GM12875 (cell line): ENCODE measurements at regions not wholly inside any gene's neighbourhood (a gene's known extent, or its start where the extent isn't known, plus 50 kb on each side); places are given as distances from the start of the nearest gene placed in this dataset.
"Not testable (repeated sequence)": the region's sequence is repeated elsewhere in the genome, so short reads cannot be mapped to it uniquely, and the experiment has no call there.

Experiments used
- H3K4me3 ChIP-seq: one replicate; pipeline ENCODE4 v1.5.1; 2011; ENCODE audit warnings: low read depth, low read length, control low read depth
- CTCF ChIP-seq: IDR thresholded peaks from 2 replicates; pipeline ENCODE4 v1.5.1; 2011; ENCODE audit warnings: low read depth, mild to moderate bottlenecking, control low read depth, inconsistent platforms, low read length, moderate library complexity, borderline replicate concordance; ENCODE audit not compliant: insufficient read depth

DNA sequence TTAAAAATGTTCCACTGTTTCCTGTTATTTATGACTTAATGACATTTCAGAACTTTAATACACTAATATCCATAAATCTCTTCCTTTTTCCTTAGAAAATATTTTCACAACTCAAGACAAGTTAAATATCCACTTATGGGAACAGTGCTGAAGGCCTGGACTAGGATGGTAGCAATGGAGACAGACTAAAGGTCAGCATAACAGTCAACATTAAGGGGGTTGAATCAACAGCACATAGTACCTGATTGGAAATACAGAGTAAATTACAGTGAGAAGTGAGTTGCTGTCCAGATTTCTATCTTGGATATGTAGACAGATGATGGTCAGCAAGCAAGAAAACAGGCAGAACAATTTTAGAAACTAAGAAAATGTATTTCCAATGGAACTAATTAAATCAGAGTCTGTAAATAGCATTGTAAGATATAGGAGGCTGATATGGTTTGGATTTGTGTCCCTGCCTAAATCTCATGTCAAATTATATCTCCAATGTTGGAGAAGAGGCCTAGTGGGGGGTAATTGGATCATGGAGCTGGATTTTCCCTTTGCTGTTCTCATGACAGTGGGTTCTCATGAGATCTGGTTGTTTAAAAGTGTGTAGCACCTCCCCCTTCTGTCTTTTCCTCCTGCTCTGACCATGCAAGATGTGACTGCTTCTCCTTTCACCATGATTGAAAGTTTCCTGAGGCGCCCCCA, 682.7 kb downstream of the MAFB start:
- no peak overlapping the region for H3K4me3 ChIP-seq
- TF ChIP-seq CTCF: no peak

DNA sequence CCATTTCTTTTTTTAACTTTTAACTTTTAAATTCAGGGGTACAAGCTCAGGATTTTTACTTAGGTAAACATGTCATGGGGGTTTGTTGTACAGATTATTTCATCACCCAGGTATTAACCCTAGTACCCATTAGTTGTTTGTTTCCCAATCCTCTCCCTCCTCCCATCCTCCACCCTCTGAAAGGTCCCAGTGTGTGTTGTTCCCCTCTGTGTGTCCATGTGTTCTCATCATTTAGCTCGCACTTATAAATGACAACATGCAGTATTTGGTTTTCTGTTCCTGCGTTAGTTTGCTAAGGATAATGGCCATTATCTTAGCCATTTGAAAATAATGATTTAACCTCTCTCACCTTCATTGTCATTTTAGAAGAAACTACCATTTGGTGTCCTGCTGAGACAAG, 684.9 kb downstream of the MAFB start:
- H3K4me3 ChIP-seq: not testable (repeated sequence)

- no peak overlapping the region for H3K4me3 ChIP-seq
- no peak for TF ChIP-seq CTCF
Observed at GRCh38 chr20:39993742-39994141, 695.3 kb downstream of the MAFB start.

DNA sequence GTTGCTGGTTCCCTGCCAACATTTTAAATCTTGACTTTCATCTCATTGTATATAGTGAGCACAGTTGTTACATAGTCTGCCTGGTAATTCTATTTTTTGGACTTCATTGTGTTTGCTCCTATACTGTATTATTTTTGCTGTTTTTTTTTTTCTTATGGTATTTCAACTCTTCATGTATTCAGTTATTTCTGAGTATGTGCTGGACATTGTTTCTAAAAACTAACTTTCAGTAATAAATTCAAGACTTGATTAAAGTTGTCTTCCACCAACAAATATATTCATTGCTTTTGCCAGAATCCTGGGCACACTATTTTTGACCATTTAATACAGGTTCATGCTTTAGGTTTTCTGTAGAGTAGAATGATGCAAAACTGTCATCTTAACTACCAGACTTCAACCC, 698.3 kb downstream of the MAFB start:
- no peak overlapping the region for H3K4me3 ChIP-seq
- no peak for TF ChIP-seq CTCF

GRCh38 chr20:39988991-39989390, 700.0 kb downstream of the MAFB start:
- no peak for TF ChIP-seq CTCF
- no peak overlapping the region for H3K4me3 ChIP-seq

GRCh38 chr20:39986173-39986904, 702.7 kb downstream of the MAFB start:
- TF ChIP-seq CTCF: no peak
- H3K4me3 ChIP-seq: no peak overlapping the region

DNA sequence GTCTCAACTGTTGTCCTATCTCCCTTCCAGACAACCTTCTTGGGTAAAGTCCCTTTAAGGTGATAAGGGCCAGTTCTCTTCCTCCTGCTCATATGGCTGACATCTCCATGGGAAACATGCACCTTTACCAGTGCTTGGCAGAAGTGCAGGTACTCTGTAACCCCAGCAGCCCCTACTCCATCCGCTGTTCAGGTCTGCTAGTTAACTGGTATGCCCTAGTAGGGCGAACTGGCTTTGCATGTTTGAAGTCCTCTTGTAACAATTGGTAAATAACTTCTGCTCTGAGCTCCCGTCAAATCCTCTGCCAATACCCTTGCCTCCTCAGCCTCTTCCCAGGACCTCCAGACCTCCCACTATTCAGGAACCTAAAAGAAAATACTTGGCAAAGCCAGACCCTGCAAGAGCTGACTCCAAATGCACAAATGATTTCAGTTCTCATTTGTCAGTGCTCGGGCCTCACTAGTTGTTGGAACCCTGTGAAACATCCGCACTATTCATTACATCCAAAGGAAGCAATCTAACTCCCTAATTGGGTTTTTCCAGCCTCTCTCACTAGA, 703.7 kb downstream of the MAFB start:
- no peak overlapping the region for H3K4me3 ChIP-seq
- no peak for TF ChIP-seq CTCF
